H1 (cell line): ENCODE measurements at regions not wholly inside any gene's neighbourhood (a gene's known extent, or its start where the extent isn't known, plus 50 kb on each side); places are given as distances from the start of the nearest gene placed in this dataset.

ENCODE experiments used
- CTCF ChIA-PET: fragments of 300-600 bp; sonication (Branson Sonifier 250); formaldehyde crosslinking; loops from one replicate; lab custom pipeline; 2021; ENCODE audit not compliant: partially characterized antibody; lab: Charles Lee
- POLR2A ChIA-PET: fragments of 300-600 bp; sonication (Branson Sonifier 250); formaldehyde crosslinking; loops from one replicate; lab custom pipeline; 2021; ENCODE audit warnings: inconsistent platforms; ENCODE audit not compliant: partially characterized antibody; lab: Charles Lee
- DNase-seq, 2 experiments: peaks; one replicate each; pipeline versions ENCODE4 v3.0.0 to v3.0.0-alpha.2; 2010 to 2022; ENCODE audit warnings: low spot score in 2 of 2, low read depth in 1 of 2, mixed read lengths in 1 of 2
- FAIRE-seq: peaks from 2 replicates; lab custom pipeline; 2011; peaks lifted over from hg19 to GRCh38; lab: Jason Lieb, UNC
- H2AFZ ChIP-seq: 2 replicates; pipeline ENCODE4 v1.8.1; 2012; ENCODE audit warnings: low read length, inconsistent platforms
- H2AK5ac ChIP-seq: 2 replicates; pipeline ENCODE4 v1.6.1; 2013; ENCODE audit warnings: low read depth, low read length
- H2BK120ac ChIP-seq: replicated peaks from 2 replicates; pipeline ENCODE3; 2013; ENCODE audit warnings: low read depth, low read length, inconsistent platforms
- H2BK12ac ChIP-seq: 2 replicates; pipeline ENCODE4 v1.6.1; 2013; ENCODE audit warnings: low read depth, low read length
- H2BK15ac ChIP-seq: 2 replicates; pipeline ENCODE4 v1.6.1; 2013; ENCODE audit warnings: low read length
- H2BK20ac ChIP-seq: 2 replicates; pipeline ENCODE4 v1.6.1; 2013; ENCODE audit warnings: low read length
- H2BK5ac ChIP-seq: 2 replicates; pipeline ENCODE4 v1.6.1; 2013; ENCODE audit warnings: low read depth, low read length
- H3K14ac ChIP-seq: 2 replicates; pipeline ENCODE4 v1.6.1; 2013; ENCODE audit warnings: inconsistent platforms; ENCODE audit not compliant: insufficient read length
- H3K18ac ChIP-seq: 2 replicates; pipeline ENCODE4 v1.6.1; 2013; ENCODE audit warnings: low read length; ENCODE audit errors: extremely low read depth
- H3K23ac ChIP-seq: 2 replicates; pipeline ENCODE4 v1.6.1; 2013; ENCODE audit warnings: inconsistent platforms; ENCODE audit not compliant: insufficient read length
- H3K23me2 ChIP-seq: 2 replicates; pipeline ENCODE4 v1.6.1; 2013; ENCODE audit warnings: low read depth, low read length
- H3K27ac ChIP-seq: 2 replicates; pipeline ENCODE4 v1.6.1; 2011; ENCODE audit warnings: low read depth, low read length, inconsistent platforms
- H3K27me3 ChIP-seq, 4 experiments: replicated peaks in 1 of 4; 1 replicate in 1 of 4; 2 replicates in 3 of 4; pipeline versions ENCODE4 v1.6.1 to v1.8.1; 2011 to 2013; ENCODE audit warnings: low read length in 3 of 4, mild to moderate bottlenecking in 3 of 4, inconsistent platforms in 2 of 4, mixed read lengths in 2 of 4, moderate library complexity in 1 of 4; ENCODE audit not compliant: control insufficient read depth in 3 of 4, insufficient read depth in 3 of 4; ENCODE audit errors: extremely low read depth in 1 of 4
- H3K36me3 ChIP-seq, 4 experiments: 2 replicates each; pipeline versions ENCODE4 v1.6.1 to v1.8.1; 2011 to 2013; ENCODE audit warnings: mild to moderate bottlenecking in 4 of 4, low read length in 3 of 4, moderate library complexity in 2 of 4, control low read depth in 1 of 4, inconsistent platforms in 1 of 4; ENCODE audit not compliant: insufficient read depth in 4 of 4, control insufficient read depth in 2 of 4
- H3K4ac ChIP-seq: replicated peaks from 2 replicates; pipeline ENCODE3; 2013; ENCODE audit warnings: low read length, low read depth, mixed read lengths, inconsistent platforms; ENCODE audit not compliant: insufficient read length
- H3K4me1 ChIP-seq, 4 experiments: replicated peaks in 1 of 4; 1 replicate in 1 of 4; 2 replicates in 3 of 4; pipeline versions ENCODE4 v1.6.1 to v1.8.1; 2011 to 2013; ENCODE audit warnings: low read length in 3 of 4, inconsistent platforms in 2 of 4, mixed read lengths in 1 of 4; ENCODE audit not compliant: insufficient read depth in 4 of 4, control insufficient read depth in 3 of 4
- H3K4me2 ChIP-seq, 2 experiments: 2 replicates each; pipeline versions ENCODE4 v1.6.1 to v1.8.1; 2011 to 2013; ENCODE audit warnings: low read depth in 2 of 2, low read length in 2 of 2, control low read depth in 1 of 2, inconsistent platforms in 1 of 2, mild to moderate bottlenecking in 1 of 2; ENCODE audit not compliant: insufficient read depth in 1 of 2
- H3K4me3 ChIP-seq, 4 experiments: fragments of 200-600, 300-600 bp in 1 of 4; sonication (generic), shearing (Covaris generic), sonication (Bioruptor Twin) in 1 of 4; 2 replicates each; pipeline versions ENCODE4 v1.5.1 to v1.8.1; 2011 to 2016; ENCODE audit warnings: low read length in 4 of 4, low read depth in 3 of 4, control low read depth in 2 of 4, inconsistent platforms in 2 of 4, mild to moderate bottlenecking in 2 of 4, mixed read lengths in 1 of 4, moderate library complexity in 1 of 4; ENCODE audit not compliant: insufficient read depth in 2 of 4; ENCODE audit errors: extremely low read depth in 1 of 4
- H3K56ac ChIP-seq: replicated peaks from 2 replicates; pipeline ENCODE3; 2013; ENCODE audit warnings: low read depth, mild to moderate bottlenecking, mixed read lengths, low read length, inconsistent platforms; ENCODE audit not compliant: insufficient read length
- H3K79me1 ChIP-seq: 2 replicates; pipeline ENCODE4 v1.6.1; 2013; ENCODE audit warnings: low read depth, low read length, control low read depth
- H3K79me2 ChIP-seq, 2 experiments: 2 replicates each; pipeline versions ENCODE4 v1.6.1 to v1.8.1; 2012 to 2013; ENCODE audit warnings: low read length in 2 of 2, mild to moderate bottlenecking in 2 of 2, inconsistent platforms in 1 of 2; ENCODE audit not compliant: insufficient read depth in 2 of 2, control insufficient read depth in 1 of 2
- H3K9ac ChIP-seq, 4 experiments: replicated peaks in 1 of 4; 1 replicate in 1 of 4; 2 replicates in 3 of 4; pipeline versions ENCODE4 v1.6.1 to v1.8.1; 2011 to 2013; ENCODE audit warnings: low read depth in 3 of 4, low read length in 3 of 4, control low read depth in 2 of 4, mild to moderate bottlenecking in 2 of 4, moderate library complexity in 2 of 4, inconsistent platforms in 1 of 4; ENCODE audit errors: extremely low read depth in 1 of 4
- H3K9me3 ChIP-seq, 2 experiments: 2 replicates each; pipeline versions ENCODE4 v1.6.1 to v1.8.1; 2012 to 2013; ENCODE audit warnings: mild to moderate bottlenecking in 2 of 2, moderate library complexity in 2 of 2, control low read depth in 1 of 2, inconsistent platforms in 1 of 2, low read depth in 1 of 2, low read length in 1 of 2, mixed read lengths in 1 of 2; ENCODE audit not compliant: insufficient read depth in 2 of 2
- H4K20me1 ChIP-seq, 2 experiments: replicated peaks in 1 of 2; 2 replicates each; pipeline versions ENCODE3 to v1.8.1; 2011 to 2013; ENCODE audit warnings: inconsistent platforms in 2 of 2, low read length in 2 of 2, mild to moderate bottlenecking in 1 of 2; ENCODE audit not compliant: insufficient read depth in 2 of 2, control insufficient read depth in 1 of 2
- H4K5ac ChIP-seq: 2 replicates; pipeline ENCODE4 v1.6.1; 2013; ENCODE audit warnings: low read length, low read depth, mixed read lengths, inconsistent platforms; ENCODE audit not compliant: insufficient read length
- H4K8ac ChIP-seq: 2 replicates; pipeline ENCODE4 v1.8.0; 2013; ENCODE audit warnings: mild to moderate bottlenecking, moderate library complexity, low read length, inconsistent platforms; ENCODE audit not compliant: insufficient read depth; ENCODE audit errors: extremely low read depth
- H4K91ac ChIP-seq: replicated peaks from 2 replicates; pipeline ENCODE3; 2013; ENCODE audit warnings: low read length, mixed read lengths, inconsistent platforms; ENCODE audit not compliant: insufficient read length
- EGR1 ChIP-seq: IDR thresholded peaks from 2 replicates; pipeline ENCODE4 v1.6.1; 2011; ENCODE audit warnings: low read depth, low read length, borderline replicate concordance
- HDAC6 ChIP-seq: IDR thresholded peaks from one replicate; pipeline ENCODE4 v1.7.1; 2012; ENCODE audit warnings: low read depth, mild to moderate bottlenecking, inconsistent platforms, low read length, moderate library complexity
- KDM1A ChIP-seq: fragments of 200-600, 300-600 bp; sonication (generic); IDR thresholded peaks from 2 replicates; pipeline ENCODE4 v1.7.1; 2016; ENCODE audit warnings: mild to moderate bottlenecking, low read length, borderline replicate concordance
- PHF8 ChIP-seq: fragments of 200-600 bp; sonication (generic); conservative IDR thresholded peaks from 2 replicates; pipeline ENCODE4 v1.7.1; 2012; ENCODE audit warnings: low read depth, mild to moderate bottlenecking, inconsistent platforms, low read length, moderate library complexity
- POU5F1 ChIP-seq: IDR thresholded peaks from 2 replicates; pipeline ENCODE4 v1.6.1; 2011; ENCODE audit warnings: low read depth, mild to moderate bottlenecking, low read length, moderate library complexity
- SP1 ChIP-seq: IDR thresholded peaks from 2 replicates; pipeline ENCODE4 v1.6.1; 2011; ENCODE audit warnings: low read depth, low read length
- SUZ12 ChIP-seq: fragments of 200-600 bp; sonication (generic); IDR thresholded peaks from 2 replicates; pipeline ENCODE4 v1.6.1; 2012; ENCODE audit warnings: mild to moderate bottlenecking, inconsistent platforms, low read length, moderate library complexity, mixed read lengths
- TBP ChIP-seq: IDR thresholded peaks from 2 replicates; pipeline ENCODE4 v1.6.1; 2011; ENCODE audit warnings: low read depth, low read length, improper control_type of control experiment
- TEAD4 ChIP-seq: IDR thresholded peaks from 2 replicates; pipeline ENCODE4 v1.6.1; 2012; ENCODE audit warnings: low read depth, low read length, inconsistent platforms, mixed read lengths
- WGBS, 2 experiments: shearing (Covaris generic) in 1 of 2; methylation state at CpG; one replicate each; pipeline versions ENCODE4 v1.1.6 to v1.1.7; 2013 to 2015; ENCODE audit warnings: low lambda C conversion rate in 2 of 2, mixed read lengths in 2 of 2, inconsistent platforms in 1 of 2, low coverage in 1 of 2, missing lambda C conversion rate in 1 of 2; ENCODE audit not compliant: insufficient replicate concordance in 2 of 2, insufficient coverage in 1 of 2, insufficient read length in 1 of 2; ENCODE audit errors: extremely low coverage in 1 of 2, missing lambda C conversion rate in 1 of 2; 5-methylcytosine and 5-hydroxymethylcytosine counted together
- TF ChIP-seq, protein P1 (sequence below), 3 experiments: IDR thresholded peaks; 1 replicate in 2 of 3; 2 replicates in 1 of 3; pipeline versions ENCODE4 v1.5.1 to v1.6.1; 2011; ENCODE audit warnings: low read length in 3 of 3, mild to moderate bottlenecking in 3 of 3, inconsistent platforms in 2 of 3, low read depth in 1 of 3, moderate library complexity in 1 of 3; ENCODE audit not compliant: insufficient read depth in 1 of 3; ENCODE audit errors: control extremely low read depth in 1 of 3
- TF ChIP-seq, protein P2 (sequence below): IDR thresholded peaks from 2 replicates; pipeline ENCODE4 v1.6.1; 2012; ENCODE audit warnings: inconsistent platforms

DNA sequence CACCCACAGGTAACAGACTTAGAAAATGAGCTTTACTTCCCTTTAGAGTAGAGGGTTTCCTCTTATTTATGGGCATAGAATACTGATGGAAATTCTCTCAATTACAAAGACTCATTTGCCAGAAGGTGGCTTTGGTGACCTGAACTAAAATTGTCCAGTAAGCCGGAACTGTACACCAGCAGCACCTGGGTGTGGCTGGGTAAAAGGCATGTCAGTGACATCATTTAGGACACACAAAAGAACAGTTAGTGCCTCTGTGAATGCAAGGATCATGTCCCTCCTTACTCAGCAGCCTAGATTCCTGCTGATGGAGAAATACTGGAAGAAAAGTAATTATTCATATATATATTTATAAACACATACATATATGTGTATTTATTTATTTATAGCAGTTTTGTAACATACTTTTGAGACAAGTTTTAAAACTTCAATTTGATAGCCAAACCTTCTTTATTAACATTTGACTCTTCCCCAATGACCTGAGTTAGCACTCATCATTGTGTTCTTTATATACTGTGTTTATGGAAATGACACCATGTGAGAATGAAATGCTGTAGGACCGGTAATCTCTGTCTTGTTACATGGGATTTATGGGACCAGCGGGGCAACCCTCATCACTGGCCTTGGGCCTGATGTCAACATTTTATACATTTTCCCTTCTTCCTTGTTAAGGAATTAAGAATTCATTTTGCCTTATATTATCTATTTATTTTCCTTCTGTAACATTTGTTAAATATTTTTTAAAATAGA, 274.4 kb downstream of the BRINP2 start:
- Histone ChIP-seq H2AK5ac (no peak overlapping the region), H3K27me3 (no peaks in the 10 kb centered on the region), H3K79me2 (no peaks in the 10 kb centered on the region), H3K4me3 (no peak overlapping the region), H3K9ac (no peak overlapping the region), H2AFZ (no peak overlapping the region), H2BK15ac (no peak overlapping the region), H2BK120ac (no peak overlapping the region), H3K23me2 (no peaks in the 10 kb centered on the region), H4K20me1 (no peaks in the 10 kb centered on the region), H4K91ac (no peak overlapping the region), H3K56ac (no peak overlapping the region), H3K18ac (no peak overlapping the region), H3K23ac (no peak overlapping the region), H3K4me2 (no peak overlapping the region), H3K4me1 (no peaks in the 10 kb centered on the region; a peak in 1 of 7 replicates), H3K9me3 (no peaks in the 10 kb centered on the region), H2BK12ac (no peak overlapping the region), H2BK5ac (no peak overlapping the region), H3K79me1 (no peaks in the 10 kb centered on the region), H4K8ac (no peak overlapping the region), H3K4ac (no peak overlapping the region), H3K36me3 (no peaks in the 10 kb centered on the region), H2BK20ac (no peak overlapping the region), H3K14ac (no peak overlapping the region), H3K27ac (no peak overlapping the region), H4K5ac (no peak overlapping the region)
- ChIA-PET CTCF (interaction anchor here (1.0 to 2.1 kb wide), 4 partner anchors 14 to 498 kb away, joined by 3 to 13 read pairs (median 3); no protein-coding TSS in a partner anchor), POLR2A (no interaction called here)
- WGBS, 2 experiments = 93% methylated on average over 3 of the region's 3 CpGs; no CpG with 5 or more reads in 1 of the 2 experiments
- FAIRE-seq = no peak
- no peak for DNase-seq
- TF ChIP-seq PHF8 = no peak
- TF ChIP-seq POU5F1 = no peak
- no peak for TF ChIP-seq SUZ12
- TF ChIP-seq KDM1A = no peak
- no peak for TF ChIP-seq HDAC6
- no peak for TF ChIP-seq EGR1
- TF ChIP-seq, protein P1, sequence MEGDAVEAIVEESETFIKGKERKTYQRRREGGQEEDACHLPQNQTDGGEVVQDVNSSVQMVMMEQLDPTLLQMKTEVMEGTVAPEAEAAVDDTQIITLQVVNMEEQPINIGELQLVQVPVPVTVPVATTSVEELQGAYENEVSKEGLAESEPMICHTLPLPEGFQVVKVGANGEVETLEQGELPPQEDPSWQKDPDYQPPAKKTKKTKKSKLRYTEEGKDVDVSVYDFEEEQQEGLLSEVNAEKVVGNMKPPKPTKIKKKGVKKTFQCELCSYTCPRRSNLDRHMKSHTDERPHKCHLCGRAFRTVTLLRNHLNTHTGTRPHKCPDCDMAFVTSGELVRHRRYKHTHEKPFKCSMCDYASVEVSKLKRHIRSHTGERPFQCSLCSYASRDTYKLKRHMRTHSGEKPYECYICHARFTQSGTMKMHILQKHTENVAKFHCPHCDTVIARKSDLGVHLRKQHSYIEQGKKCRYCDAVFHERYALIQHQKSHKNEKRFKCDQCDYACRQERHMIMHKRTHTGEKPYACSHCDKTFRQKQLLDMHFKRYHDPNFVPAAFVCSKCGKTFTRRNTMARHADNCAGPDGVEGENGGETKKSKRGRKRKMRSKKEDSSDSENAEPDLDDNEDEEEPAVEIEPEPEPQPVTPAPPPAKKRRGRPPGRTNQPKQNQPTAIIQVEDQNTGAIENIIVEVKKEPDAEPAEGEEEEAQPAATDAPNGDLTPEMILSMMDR (IDR thresholded peaks at IDR 0.05; ENCODE audit: control extremely low read depth in 1 of 3, insufficient read depth in 1 of 3, low read depth in 1 of 3, low read length in 3 of 3) = no peak
- TF ChIP-seq TBP = no peak
- TF ChIP-seq SP1 = no peak
- no peak for TF ChIP-seq TEAD4
- TF ChIP-seq, protein P2, sequence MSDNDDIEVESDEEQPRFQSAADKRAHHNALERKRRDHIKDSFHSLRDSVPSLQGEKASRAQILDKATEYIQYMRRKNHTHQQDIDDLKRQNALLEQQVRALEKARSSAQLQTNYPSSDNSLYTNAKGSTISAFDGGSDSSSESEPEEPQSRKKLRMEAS = no peak
